ENCODE measurements at regions not wholly inside any gene's neighbourhood (a gene's known extent, or its start where the extent isn't known, plus 50 kb on each side); places are given as distances from the start of the nearest gene placed in this dataset.

DNA sequence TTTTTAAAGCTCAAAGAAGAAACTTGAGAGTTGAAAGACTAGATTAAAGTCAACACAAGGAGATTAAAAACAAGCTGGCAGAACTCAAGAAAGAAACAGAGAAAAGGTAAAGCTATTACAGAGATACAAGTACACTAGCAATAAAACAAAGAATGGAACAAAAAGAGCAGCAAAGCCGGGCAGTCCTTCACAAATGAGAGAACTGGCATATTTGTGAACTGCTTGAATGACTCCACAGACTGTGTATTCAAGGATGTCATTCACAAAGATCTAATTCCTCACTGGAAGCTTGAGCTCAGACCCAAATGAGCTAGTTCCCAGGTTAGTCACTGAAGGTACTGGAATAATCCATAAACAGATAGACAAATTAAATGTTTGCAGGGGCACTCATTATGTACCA, 318.0 kb downstream of the MYCN start:
- no peaks in the 10 kb centered on the region for H3K9me3 ChIP-seq (replicated peaks)
- H3K4me3 ChIP-seq: no peak overlapping the region
- TF ChIP-seq, protein P1, sequence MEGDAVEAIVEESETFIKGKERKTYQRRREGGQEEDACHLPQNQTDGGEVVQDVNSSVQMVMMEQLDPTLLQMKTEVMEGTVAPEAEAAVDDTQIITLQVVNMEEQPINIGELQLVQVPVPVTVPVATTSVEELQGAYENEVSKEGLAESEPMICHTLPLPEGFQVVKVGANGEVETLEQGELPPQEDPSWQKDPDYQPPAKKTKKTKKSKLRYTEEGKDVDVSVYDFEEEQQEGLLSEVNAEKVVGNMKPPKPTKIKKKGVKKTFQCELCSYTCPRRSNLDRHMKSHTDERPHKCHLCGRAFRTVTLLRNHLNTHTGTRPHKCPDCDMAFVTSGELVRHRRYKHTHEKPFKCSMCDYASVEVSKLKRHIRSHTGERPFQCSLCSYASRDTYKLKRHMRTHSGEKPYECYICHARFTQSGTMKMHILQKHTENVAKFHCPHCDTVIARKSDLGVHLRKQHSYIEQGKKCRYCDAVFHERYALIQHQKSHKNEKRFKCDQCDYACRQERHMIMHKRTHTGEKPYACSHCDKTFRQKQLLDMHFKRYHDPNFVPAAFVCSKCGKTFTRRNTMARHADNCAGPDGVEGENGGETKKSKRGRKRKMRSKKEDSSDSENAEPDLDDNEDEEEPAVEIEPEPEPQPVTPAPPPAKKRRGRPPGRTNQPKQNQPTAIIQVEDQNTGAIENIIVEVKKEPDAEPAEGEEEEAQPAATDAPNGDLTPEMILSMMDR (IDR thresholded peaks at IDR 0.05; ENCODE audit: borderline replicate concordance): no peak
- intact Hi-C loops (cut with micrococcal nuclease): no loop called here
- no peaks in the 10 kb centered on the region for H3K4me1 ChIP-seq
- no peaks in the 10 kb centered on the region for H3K27me3 ChIP-seq (ENCODE audit: low read depth)
- no peak for DNase-seq
- H3K27ac ChIP-seq (replicated peaks): no peak overlapping the region
- no peaks in the 10 kb centered on the region for H3K36me3 ChIP-seq

DNA sequence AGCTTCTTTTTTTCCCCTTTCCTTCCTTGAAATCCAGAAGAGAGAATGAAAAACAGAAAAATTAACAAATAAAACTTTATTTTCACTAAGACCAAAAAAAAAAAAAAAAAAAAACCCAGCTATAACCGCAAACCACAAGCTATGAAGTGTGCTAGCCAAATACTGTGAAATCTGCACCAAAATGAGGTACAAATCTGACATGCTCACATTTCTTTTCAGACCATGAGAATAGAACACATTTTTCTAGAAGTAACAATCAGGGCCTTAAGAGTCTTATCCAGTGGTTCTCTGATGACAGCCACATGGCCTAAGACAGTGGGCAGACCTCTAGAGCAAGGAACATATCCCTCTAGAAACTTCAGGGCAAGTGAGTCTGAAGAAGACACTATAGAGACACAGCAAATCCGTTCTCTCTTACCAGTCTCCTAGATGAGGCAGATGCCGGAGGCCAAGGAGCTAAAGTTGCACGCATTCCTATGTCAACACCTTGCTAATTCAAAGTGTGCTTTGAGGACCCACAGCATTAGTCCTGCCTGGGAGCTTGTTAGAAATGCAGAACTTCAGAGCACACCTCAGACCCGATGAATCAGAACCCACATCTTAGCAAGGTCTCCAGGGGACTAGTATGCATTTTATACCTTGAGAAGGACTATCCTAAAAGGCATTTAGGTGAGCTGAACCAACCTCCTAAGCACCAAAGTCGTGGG, 317.1 kb downstream of the MYCN start:
- H3K36me3 ChIP-seq: no peaks in the 10 kb centered on the region

DNA sequence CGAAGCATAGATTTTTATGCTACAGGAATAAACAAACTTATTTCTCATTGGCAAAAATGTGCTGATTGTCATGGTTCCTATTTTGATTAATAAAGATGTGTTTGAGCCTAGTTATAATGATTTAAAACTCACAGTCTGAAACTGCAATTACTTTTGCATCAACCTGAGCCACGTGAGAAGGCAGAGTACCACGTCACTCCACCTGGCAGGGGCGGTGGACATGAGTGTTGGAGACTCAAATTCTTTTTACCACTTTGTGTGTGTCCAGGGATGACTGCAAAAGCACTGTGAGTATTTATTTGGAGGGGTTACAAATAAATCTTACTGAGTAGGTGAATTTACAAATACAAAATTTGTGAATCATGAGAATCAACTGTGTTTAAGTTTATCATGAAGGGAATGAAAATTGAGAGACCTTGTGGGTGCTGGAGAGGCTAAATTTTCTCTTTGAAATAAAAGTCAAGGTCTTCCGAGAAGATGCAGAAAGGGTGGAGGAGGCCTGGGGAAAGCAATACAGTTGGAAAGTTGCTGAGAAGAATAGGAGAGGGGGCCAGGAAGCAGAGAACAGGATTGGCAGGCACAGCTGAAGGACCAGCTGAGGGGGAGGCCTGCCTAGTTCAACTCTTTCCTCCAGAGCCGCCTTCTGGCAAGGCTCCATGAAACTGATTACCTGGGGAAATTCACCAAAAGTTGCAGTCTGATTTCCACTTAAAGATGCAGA, 316.4 kb downstream of the MYCN start:
- Histone ChIP-seq H3K4me3 (no peak overlapping the region), H3K27ac (replicated peaks) (no peak overlapping the region), H3K4me1 (no peaks in the 10 kb centered on the region), H3K9me3 (replicated peaks) (no peaks in the 10 kb centered on the region), H3K27me3 (ENCODE audit: low read depth) (peaks cover 2% of the 10 kb centered on the region), H3K36me3 (no peaks in the 10 kb centered on the region)
- DNase-seq: no peak
- TF ChIP-seq, protein P1 (IDR thresholded peaks at IDR 0.05; ENCODE audit: borderline replicate concordance): no peak
- intact Hi-C loops (cut with micrococcal nuclease): no loop called here

More for the DNA sequence above, 317.1 kb downstream of the MYCN start:
- Histone ChIP-seq H3K27me3 (ENCODE audit: low read depth) (no peaks in the 10 kb centered on the region), H3K27ac (replicated peaks) (no peak overlapping the region), H3K9me3 (replicated peaks) (no peaks in the 10 kb centered on the region), H3K4me3 (no peak overlapping the region), H3K4me1 (no peaks in the 10 kb centered on the region)
- no peak for DNase-seq
- intact Hi-C loops (cut with micrococcal nuclease): no loop called here
- TF ChIP-seq, protein P1 (IDR thresholded peaks at IDR 0.05; ENCODE audit: borderline replicate concordance): no peak

DNA sequence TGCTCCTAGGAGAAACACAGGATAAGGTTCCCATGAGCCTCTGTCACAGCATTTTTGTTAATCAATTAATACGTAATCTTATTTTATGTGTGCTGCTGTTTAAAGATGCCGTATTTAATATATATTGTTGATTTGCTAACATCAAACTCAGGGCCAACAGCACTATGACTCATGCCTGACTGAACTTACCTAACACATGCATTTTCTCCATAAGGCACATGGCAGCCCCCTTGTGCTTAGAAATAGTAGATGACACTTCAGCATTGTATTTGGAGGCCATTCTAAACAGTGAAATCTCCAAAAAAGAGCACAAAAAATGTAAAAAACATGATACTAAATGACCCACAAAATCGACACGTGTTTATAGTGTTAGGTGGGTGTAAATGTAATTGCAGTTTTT, 314.8 kb downstream of the MYCN start:
- no peak overlapping the region for H3K4me3 ChIP-seq
- no peak for DNase-seq
- H3K27me3 ChIP-seq (ENCODE audit: low read depth): peaks cover 17% of the 10 kb centered on the region
- no peaks in the 10 kb centered on the region for H3K9me3 ChIP-seq (replicated peaks)
- no peaks in the 10 kb centered on the region for H3K4me1 ChIP-seq
- H3K36me3 ChIP-seq: no peaks in the 10 kb centered on the region
- intact Hi-C loops (cut with micrococcal nuclease): no loop called here
- H3K27ac ChIP-seq (replicated peaks): no peak overlapping the region
- TF ChIP-seq, protein P1 (IDR thresholded peaks at IDR 0.05; ENCODE audit: borderline replicate concordance): no peak

DNA sequence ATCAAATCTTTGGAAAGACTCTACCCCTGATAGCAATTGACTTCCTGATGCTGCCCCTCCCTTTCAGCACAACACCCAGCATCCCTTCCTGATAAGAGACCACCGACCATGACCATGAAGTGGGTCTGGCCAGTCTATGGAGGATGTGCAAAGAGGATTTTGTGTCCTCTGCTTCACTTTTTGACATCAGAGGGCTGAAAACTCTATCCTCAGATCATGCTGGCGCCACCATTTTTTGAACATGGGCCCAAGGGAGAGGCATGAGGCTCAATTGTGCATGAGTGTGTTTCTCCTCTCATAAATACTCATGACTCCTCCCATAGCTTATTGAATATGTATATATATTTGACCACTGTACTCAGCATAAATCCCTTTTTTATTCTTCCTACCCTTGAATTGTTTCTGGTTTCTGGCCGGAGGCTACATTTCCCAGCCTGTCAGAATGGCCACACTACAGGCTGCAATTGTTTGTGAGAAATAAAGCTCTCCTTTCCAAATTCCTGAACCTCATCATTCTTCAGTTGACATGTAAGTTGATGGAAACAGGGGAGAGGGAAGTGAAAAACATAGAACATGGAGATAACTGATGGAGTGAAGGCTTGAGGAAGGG, 314.1 kb downstream of the MYCN start:
- no peak for DNase-seq
- TF ChIP-seq, protein P1 (IDR thresholded peaks at IDR 0.05; ENCODE audit: borderline replicate concordance): no peak
- intact Hi-C loops (cut with micrococcal nuclease): no loop called here
- no peaks in the 10 kb centered on the region for H3K36me3 ChIP-seq
- no peak overlapping the region for H3K4me3 ChIP-seq
- peaks cover 24% of the 10 kb centered on the region for H3K27me3 ChIP-seq (ENCODE audit: low read depth)
- H3K27ac ChIP-seq (replicated peaks): no peak overlapping the region
- no peaks in the 10 kb centered on the region for H3K9me3 ChIP-seq (replicated peaks)
- no peaks in the 10 kb centered on the region for H3K4me1 ChIP-seq

Measured in left ventricle myocardium inferior (tissue), 1 donor.